ENCODE measurements at regions not wholly inside any gene's neighbourhood (a gene's known extent, or its start where the extent isn't known, plus 50 kb on each side); places are given as distances from the start of the nearest gene placed in this dataset.

- DNase-seq, result no peak
These were observed 127.6 kb upstream of the MED13L start for GRCh38 chr12:116404913-116405611.

GRCh38 chr12:116406529-116406928, 129.0 kb upstream of the MED13L start:
- no peak for DNase-seq

GRCh38 chr12:116408489-116409250, 131.2 kb upstream of the MED13L start:
- DNase-seq, result no peak

GRCh38 chr12:116411977-116412376, 134.5 kb upstream of the MED13L start:
- DNase-seq, result no peak

- DNase-seq, result no peak
These were observed 137.4 kb upstream of the MED13L start for GRCh38 chr12:116414891-116415290.

- no peak for DNase-seq
These were observed 138.1 kb upstream of the MED13L start for GRCh38 chr12:116415408-116416108.

GRCh38 chr12:116416166-116416565, 138.7 kb upstream of the MED13L start:
- no peak for DNase-seq

GRCh38 chr12:116418551-116418950, 140.6 kb upstream of the MAP1LC3B2 start:
- DNase-seq, result no peak

GRCh38 chr12:116420227-116420880, 138.8 kb upstream of the MAP1LC3B2 start:
- DNase-seq, result no peak

- DNase-seq, result no peak
These were observed 137.2 kb upstream of the MAP1LC3B2 start for GRCh38 chr12:116421785-116422538.

- DNase-seq, result no peak
These were observed 136.1 kb upstream of the MAP1LC3B2 start for GRCh38 chr12:116423094-116423493.

GRCh38 chr12:116425256-116426193, 133.7 kb upstream of the MAP1LC3B2 start:
- DNase-seq, result no peak

GRCh38 chr12:116426391-116427136, 132.6 kb upstream of the MAP1LC3B2 start:
- DNase-seq, result no peak

- no peak for DNase-seq
These were observed 131.8 kb upstream of the MAP1LC3B2 start for GRCh38 chr12:116427200-116427930.

GRCh38 chr12:116429826-116430360, 129.3 kb upstream of the MAP1LC3B2 start:
- DNase-seq, result no peak

- no peak for DNase-seq
These were observed 128.1 kb upstream of the MAP1LC3B2 start for GRCh38 chr12:116430911-116431565.

GRCh38 chr12:116431677-116432300, 127.4 kb upstream of the MAP1LC3B2 start:
- no peak for DNase-seq

GRCh38 chr12:116432314-116432750, 126.8 kb upstream of the MAP1LC3B2 start:
- no peak for DNase-seq

Data from CD4-positive, alpha-beta T cell treated with Interleukin-10 for 1 hour (primary cell).